D341Med (cell line): ENCODE measurements at regions not wholly inside any gene's neighbourhood (a gene's known extent, or its start where the extent isn't known, plus 50 kb on each side); places are given as distances from the start of the nearest gene placed in this dataset.
"Not testable (repeated sequence)": the region's sequence is repeated elsewhere in the genome, so short reads cannot be mapped to it uniquely, and the experiment has no call there.

ENCODE experiments used
- DNase-seq: peaks from one replicate; pipeline ENCODE4 v3.0.0; 2012; ENCODE audit warnings: low spot score

GRCh38 chr2:194938066-194938465, 719.0 kb upstream of the SLC39A10 start:
- DNase-seq: no peak

GRCh38 chr2:194927489-194927888, 729.5 kb upstream of the SLC39A10 start:
- no peak for DNase-seq

DNA sequence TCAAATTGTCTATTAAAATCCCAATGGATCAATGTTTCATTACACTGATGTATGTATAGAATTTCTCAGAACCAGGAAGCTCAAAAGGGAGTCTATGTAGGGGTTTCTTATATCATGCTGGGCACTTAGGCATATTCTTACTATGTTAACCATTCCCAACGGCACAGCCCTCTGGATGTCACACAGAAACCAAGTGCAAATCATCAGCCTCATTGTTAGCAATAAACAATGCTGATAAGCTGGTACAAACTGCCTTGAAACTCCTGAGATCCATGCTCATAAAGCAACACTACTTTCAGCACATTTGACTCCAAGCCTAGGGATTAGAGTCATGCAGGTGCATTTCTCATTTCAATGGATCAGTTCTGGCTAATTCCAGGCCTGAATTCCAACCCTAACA, 730.2 kb upstream of the SLC39A10 start:
- DNase-seq: no peak

DNA sequence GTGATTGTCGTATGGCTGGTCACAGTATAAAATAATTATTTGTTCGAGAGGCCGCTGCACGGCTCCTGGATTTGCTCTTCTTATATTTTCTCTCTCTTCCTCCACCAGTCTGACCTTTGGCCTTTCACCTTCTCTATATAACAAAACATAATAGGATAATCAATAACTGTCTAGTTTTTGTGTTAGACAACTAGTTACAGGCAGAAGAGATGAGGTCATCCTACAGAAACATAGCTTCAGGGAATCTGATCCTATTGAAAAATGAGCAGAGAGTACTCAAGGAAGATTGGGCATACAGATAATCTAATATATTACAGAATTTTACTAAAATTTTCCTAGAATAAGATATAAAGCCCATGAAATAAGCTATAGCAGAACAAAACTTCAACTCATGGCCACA, 731.3 kb upstream of the SLC39A10 start:
- DNase-seq: no peak

GRCh38 chr2:194917519-194917918, 739.5 kb upstream of the SLC39A10 start:
- no peak for DNase-seq

- DNase-seq: no peak
Observed at GRCh38 chr2:194915485-194915884, 741.5 kb upstream of the SLC39A10 start.

DNA sequence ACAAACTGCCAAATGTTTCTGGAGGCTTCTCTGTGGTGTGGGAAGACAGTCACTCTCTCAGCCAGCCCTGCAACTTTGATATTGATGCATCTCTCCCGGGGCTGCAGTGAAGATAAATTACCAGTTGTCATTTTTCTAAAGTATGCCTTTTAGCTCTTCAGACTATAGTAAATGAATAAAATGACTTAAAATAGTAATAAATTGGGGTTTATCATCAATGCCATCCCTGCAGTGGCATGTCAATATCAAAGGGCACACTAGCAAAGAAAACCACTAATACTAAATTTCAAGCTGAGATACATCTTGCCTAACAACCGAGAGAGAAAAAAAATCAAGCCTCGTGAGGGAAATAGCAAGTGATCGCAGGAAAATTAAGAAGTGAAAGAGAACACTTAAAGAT, 749.5 kb upstream of the SLC39A10 start:
- no peak for DNase-seq

DNA sequence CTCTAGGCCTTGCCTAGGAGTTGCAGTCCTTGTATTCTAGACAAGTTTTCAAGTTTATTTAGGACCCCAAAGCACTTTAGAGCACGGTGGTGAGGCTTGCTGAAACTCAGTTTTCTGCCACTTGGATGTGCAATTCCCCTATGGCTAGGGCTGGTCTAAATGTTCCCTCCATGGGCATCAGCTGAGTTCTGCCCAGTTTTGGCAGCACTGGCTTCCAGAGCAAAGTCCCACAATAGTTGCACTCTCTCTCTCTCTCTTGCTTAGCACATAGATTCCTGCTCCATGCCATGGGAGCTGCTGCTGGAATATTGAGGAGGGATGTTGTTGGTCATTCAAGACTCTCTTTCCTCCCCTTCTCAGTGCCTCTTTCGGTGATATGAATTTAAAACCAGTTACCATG, 760.2 kb upstream of the SLC39A10 start:
- DNase-seq: no peak

DNA sequence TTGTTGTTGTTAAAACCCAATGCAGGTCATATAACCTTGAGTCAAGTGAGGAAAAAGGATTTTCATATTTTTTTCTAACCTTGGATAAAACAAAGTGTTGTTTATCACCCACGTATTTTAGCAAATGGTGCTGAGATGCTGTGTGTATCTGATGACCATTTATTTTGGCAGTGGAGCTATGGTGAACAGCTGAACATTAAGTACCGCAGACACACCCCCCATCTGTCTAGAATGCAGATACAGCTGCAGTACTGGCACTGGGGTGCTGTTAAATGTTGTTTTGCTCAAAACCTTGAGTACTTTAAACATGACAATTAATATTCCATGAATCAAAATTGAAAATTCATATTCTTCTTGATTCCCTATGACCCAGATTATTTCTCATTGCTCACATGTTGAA, 773.3 kb upstream of the SLC39A10 start:
- no peak for DNase-seq

DNA sequence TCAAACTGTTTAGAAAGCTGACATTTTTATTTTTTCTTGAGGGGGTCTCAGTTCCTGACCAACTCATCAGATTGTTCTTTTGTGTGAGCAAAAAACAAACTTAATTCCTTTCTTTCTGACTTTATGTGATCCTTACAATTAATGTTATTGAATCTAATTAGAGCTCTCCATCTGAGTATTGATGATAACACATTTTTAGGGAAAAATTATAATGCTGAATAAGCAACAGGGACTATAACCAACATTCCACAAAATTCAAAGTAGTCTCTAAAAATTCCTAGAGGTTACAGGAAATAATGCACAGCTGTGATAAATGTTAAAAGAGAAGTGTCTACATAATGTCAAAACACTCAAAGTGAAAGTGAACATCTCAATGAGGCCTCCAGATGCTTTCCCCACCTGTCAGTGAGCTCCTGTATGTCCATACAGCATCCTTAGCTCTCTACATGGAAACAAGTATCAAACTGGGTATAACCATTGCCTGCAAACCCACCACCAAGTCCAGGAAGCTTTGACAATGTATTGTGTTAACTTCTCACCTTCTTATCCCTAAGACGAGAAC, 786.0 kb upstream of the SLC39A10 start:
- DNase-seq: no peak

DNA sequence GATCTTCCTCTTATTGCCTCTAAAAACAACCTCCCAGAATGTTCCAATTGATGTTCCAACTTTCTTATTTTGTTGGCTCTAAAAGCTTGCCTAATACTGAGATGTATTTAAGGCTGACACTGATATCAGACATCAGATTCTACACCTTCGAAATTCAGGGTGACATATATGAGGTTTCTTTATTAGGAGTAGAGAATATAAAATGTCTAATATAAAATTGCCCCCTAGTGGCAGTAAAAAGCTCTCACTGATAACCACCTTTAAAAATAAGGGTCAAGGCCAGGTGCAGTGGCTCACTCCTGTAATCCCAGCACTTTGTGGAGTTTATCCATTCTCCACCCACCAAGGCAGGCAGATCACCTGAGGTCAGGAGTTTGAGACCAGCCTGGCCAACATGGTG, 789.7 kb upstream of the SLC39A10 start:
- DNase-seq: peak; percentile 11

DNA sequence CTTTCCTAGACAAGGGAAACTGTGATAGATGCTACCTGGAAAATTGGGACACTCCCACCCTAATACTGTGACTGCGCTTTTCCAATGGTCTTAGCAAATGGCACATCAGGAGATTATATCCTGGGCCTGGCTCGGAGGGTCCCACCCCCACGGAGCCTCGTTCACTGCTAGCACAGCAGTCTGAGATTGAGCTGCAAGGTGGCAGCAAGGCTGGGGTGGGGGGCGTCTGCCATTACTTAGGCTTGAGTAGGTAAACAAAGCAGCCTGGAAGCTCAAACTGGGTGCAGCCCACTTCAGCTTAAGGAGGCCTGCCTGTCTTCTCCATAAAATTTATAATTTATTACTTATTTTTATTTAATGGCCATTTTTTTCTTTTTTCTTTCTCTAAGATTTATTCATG, 802.1 kb upstream of the SLC39A10 start:
- DNase-seq: no peak

GRCh38 chr2:194842871-194843270, 814.2 kb upstream of the SLC39A10 start:
- DNase-seq: no peak

DNA sequence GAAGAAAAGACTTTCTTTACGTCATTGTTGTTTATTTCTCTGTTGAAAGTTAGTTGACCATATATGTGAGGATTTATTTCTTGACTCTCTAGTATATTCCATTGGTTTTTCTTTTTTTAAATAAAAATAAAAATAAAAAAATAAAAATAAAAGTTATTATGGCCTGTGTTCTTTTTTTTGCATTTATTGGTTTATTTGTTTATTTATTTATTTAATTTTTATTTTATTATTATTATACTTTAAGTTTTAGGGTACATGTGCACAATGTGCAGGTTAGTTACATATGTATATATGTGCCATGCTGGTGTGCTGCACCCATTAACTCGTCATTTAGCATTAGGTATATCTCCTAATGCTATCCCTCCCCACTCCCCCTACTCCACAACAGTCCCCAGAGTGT, 822.7 kb upstream of the SLC39A10 start:
- DNase-seq: not testable (repeated sequence)

DNA sequence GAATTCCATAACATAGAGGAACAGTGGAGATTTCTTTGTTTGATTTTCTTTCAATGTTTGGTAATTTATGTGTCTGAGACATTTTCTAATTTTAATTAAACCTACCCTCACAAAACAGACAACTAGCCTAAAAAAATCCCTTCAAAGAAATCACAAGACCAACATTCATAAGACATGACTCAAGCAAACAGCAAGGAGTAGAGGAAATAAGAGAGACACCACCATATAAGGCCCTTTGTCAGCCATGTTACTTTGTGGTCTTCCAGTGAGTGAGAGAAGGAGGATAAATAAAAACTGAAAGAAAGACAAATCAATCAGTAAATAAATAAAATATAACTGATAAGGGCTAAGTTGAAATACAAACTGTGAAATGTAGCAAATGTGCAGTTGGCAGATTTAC, 830.8 kb upstream of the SLC39A10 start:
- no peak for DNase-seq

DNA sequence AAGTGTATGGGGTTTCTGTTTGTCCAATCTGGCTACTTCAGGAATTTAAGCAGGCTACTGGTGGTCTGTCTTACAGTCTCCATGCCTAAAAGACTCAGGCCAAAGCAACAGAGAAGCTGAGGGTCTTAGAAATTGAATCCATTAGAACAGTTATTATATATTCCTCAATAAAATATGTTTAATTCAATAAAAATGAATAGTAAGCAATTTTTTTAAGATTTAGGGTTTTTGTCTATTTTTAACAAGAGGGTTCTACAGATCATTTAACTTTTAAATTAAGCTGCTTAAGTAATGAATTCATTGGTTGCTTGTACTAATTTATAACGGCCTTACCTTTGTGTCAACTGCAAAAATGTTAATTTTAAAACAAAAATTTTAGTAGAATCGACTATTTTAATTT, 832.6 kb upstream of the SLC39A10 start:
- DNase-seq: no peak

DNA sequence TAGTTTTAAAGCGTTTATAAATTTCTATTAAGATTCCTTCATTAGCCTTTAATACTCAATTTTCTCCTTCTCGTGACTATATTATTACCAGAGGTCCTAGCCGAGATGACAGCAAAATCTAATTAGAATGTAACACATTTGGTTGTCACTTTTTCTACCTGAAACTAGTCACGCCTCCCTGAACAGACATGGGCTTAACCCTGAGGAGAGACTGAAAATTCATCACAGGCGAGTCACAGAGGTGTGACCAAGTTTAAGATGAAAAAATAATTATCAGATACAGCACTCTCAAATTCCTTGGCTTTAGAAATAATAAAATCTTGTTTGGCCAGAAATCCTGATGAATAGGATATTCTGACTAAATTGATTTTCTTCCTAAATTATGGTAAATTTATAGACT, 834.4 kb upstream of the SLC39A10 start:
- DNase-seq: no peak

DNA sequence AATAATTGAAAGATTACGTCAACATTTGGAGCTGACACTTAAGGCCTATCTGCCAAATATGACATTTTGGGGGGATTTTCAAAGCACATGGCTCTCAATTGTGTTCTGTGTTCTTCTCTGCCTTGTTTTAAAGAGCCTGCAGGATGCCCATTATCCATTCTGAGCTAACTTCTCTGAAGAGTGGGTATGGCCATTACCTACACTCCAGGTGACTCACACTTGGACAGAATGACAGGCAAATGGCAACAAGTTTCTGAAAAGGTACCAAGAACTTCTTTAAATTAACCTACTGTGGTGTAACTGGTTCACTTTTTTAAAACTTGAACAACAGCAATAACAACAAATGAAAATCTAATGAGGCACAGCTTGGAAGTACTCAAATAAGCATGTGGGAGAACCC, 834.9 kb upstream of the SLC39A10 start:
- DNase-seq: no peak

GRCh38 chr2:194819367-194819766, 837.7 kb upstream of the SLC39A10 start:
- DNase-seq: no peak

DNA sequence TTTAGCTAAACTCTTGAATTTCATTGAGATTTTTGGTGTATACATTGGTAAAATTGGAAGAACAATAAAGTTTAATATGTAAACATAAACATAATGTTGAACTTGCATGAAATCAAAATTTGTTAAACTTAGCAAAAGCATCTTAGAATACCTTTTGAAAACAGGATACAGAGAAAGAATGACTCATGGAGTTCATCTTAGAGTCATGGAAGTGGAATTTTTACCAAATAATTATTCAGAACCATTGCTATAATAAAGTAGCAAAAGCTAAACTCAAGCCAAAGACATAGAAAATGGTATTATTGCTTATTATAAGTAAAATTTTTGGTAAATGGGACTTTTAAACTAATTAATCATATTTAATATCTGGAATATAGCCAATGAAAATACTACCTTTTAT, 841.6 kb upstream of the SLC39A10 start:
- DNase-seq: no peak

- no peak for DNase-seq
Observed at GRCh38 chr2:194802589-194802988, 854.4 kb upstream of the SLC39A10 start.

- not testable (repeated sequence) for DNase-seq
Observed at GRCh38 chr2:194787071-194787470, 870.0 kb upstream of the SLC39A10 start.

DNA sequence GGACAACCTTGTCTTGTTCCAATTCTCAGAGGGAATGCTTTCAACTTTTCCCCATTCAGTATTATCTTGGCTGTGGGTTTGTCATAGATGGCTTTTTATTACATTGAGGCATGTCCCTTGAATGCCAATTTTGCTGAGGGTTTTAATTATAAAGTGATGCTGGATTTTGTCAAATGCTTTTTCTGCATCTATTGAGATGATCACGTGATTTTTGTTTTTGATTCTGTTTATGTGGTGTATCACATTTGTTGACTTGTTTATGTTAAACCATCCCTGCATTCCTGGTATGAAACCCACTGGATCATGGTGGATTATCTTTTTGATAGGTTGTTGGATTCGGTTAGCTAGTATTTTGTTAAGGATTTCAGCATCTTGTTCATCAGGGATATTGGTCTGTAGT, 885.6 kb upstream of the SLC39A10 start:
- not testable (repeated sequence) for DNase-seq

GRCh38 chr2:194769030-194769429, 888.0 kb upstream of the SLC39A10 start:
- DNase-seq: no peak

- peak; percentile 18 for DNase-seq
Observed at GRCh38 chr2:194765723-194766122, 891.3 kb upstream of the SLC39A10 start.
